ENCODE measurements at regions not wholly inside any gene's neighbourhood (a gene's known extent, or its start where the extent isn't known, plus 50 kb on each side); places are given as distances from the start of the nearest gene placed in this dataset.
"Not testable (repeated sequence)": the region's sequence is repeated elsewhere in the genome, so short reads cannot be mapped to it uniquely, and the experiment has no call there.

DNA sequence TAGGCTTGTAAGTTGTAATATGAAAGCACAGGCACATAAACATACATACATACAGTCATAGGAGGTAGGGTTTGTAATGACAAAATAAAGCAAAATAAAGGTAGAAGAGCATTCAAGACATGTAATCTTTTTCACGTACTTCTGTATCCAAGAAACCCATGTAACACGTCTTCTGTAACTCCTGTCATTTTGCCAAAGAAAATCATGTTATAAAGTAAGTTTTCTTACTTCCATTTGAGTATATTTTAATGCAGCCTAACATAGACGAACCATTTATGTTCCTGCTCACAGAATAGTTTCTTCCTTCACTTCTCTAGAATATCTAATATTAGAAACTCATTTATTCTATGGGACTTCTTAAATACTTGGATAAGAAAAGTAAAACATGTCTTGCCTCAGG, 1884.0 kb upstream of the CELF4 start:
- H3K9me2 ChIP-seq (ENCODE audit: low read depth, low read length), result no peaks in the 10 kb centered on the region
- no peaks in the 10 kb centered on the region for H3K79me2 ChIP-seq (ENCODE audit: insufficient read depth, low read length)
- no peak overlapping the region for H3K27ac ChIP-seq (ENCODE audit: low read depth, low read length, poor library complexity, severe bottlenecking)
- H3K4me3 ChIP-seq (ENCODE audit: low read depth, low read length, poor library complexity, severe bottlenecking), result no peak overlapping the region
- no peak for TF ChIP-seq EZH2 (IDR thresholded peaks at IDR 0.05; ENCODE audit: borderline replicate concordance, low read length)
- TF ChIP-seq, protein P1, sequence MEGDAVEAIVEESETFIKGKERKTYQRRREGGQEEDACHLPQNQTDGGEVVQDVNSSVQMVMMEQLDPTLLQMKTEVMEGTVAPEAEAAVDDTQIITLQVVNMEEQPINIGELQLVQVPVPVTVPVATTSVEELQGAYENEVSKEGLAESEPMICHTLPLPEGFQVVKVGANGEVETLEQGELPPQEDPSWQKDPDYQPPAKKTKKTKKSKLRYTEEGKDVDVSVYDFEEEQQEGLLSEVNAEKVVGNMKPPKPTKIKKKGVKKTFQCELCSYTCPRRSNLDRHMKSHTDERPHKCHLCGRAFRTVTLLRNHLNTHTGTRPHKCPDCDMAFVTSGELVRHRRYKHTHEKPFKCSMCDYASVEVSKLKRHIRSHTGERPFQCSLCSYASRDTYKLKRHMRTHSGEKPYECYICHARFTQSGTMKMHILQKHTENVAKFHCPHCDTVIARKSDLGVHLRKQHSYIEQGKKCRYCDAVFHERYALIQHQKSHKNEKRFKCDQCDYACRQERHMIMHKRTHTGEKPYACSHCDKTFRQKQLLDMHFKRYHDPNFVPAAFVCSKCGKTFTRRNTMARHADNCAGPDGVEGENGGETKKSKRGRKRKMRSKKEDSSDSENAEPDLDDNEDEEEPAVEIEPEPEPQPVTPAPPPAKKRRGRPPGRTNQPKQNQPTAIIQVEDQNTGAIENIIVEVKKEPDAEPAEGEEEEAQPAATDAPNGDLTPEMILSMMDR (IDR thresholded peaks at IDR 0.05; ENCODE audit: low read length), result no peak
- H3K27me3 ChIP-seq (ENCODE audit: insufficient read depth, low read length), result no peaks in the 10 kb centered on the region
- H3K9me3 ChIP-seq (ENCODE audit: low read length), result no peaks in the 10 kb centered on the region
- no peak overlapping the region for H3K4me2 ChIP-seq (ENCODE audit: low read length)
- no peak overlapping the region for H3K9ac ChIP-seq (ENCODE audit: low read length)
- H3F3A ChIP-seq (ENCODE audit: insufficient read depth, low read length), result no peaks in the 10 kb centered on the region
- H2AFZ ChIP-seq (ENCODE audit: low read length), result no peak overlapping the region
- no peaks in the 10 kb centered on the region for H3K36me3 ChIP-seq (ENCODE audit: insufficient read depth, low read length)
- H3K4me1 ChIP-seq (ENCODE audit: insufficient read depth, low read length, severe bottlenecking), result no peaks in the 10 kb centered on the region
- H4K20me1 ChIP-seq (ENCODE audit: insufficient read depth, low read length), result no peaks in the 10 kb centered on the region

DNA sequence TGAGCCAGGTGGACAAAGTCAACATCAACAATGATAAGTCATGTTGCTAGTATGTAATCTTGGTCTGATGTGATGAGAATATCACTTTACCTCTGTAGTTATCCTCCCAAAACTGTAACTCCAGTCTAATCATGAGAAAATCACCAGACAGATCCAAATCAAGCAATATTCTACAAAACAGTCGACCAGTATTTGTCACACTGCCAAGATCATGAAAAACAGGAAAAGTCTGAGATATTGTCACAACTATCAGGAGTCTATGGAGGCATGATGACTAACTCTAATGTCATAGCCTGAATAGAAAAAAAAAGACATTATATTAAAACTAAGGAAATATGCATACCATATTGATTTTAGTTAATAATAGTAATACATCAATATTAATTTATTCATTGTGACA, 1883.3 kb upstream of the CELF4 start:
- Histone ChIP-seq H3K27ac (ENCODE audit: low read depth, low read length, poor library complexity, severe bottlenecking) (no peak overlapping the region), H3K79me2 (ENCODE audit: insufficient read depth, low read length) (no peaks in the 10 kb centered on the region), H3F3A (ENCODE audit: insufficient read depth, low read length) (no peaks in the 10 kb centered on the region), H3K4me1 (ENCODE audit: insufficient read depth, low read length, severe bottlenecking) (no peaks in the 10 kb centered on the region), H3K4me2 (ENCODE audit: low read length) (no peak overlapping the region), H3K36me3 (ENCODE audit: insufficient read depth, low read length) (no peaks in the 10 kb centered on the region), H3K4me3 (ENCODE audit: low read depth, low read length, poor library complexity, severe bottlenecking) (no peak overlapping the region), H4K20me1 (ENCODE audit: insufficient read depth, low read length) (no peaks in the 10 kb centered on the region), H3K9ac (ENCODE audit: low read length) (no peak overlapping the region), H3K9me3 (ENCODE audit: low read length) (no peaks in the 10 kb centered on the region), H3K9me2 (ENCODE audit: low read depth, low read length) (no peaks in the 10 kb centered on the region), H3K27me3 (ENCODE audit: insufficient read depth, low read length) (no peaks in the 10 kb centered on the region), H2AFZ (ENCODE audit: low read length) (no peak overlapping the region)
- TF ChIP-seq, protein P1 (IDR thresholded peaks at IDR 0.05; ENCODE audit: low read length), result no peak
- no peak for TF ChIP-seq EZH2 (IDR thresholded peaks at IDR 0.05; ENCODE audit: borderline replicate concordance, low read length)

DNA sequence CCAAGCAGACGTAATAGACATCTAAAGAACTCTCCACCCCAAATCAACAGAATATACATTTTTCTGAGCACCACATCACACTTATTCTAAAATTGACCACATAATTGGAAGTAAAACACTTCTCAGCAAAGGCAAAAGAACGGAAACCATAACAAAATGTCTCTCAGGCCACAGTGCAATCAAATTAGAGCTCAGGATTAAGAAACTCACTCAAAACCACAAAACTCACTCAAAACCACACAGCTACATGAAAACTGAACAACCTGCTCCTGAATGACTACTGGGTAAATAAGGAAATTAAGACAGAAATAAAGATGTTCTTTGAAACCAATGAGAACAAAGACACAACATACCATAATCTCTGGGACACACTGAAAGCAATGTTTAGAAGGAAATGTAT, 1879.4 kb upstream of the CELF4 start:
- H3K27ac ChIP-seq (ENCODE audit: low read depth, low read length, poor library complexity, severe bottlenecking); H3K36me3 ChIP-seq (ENCODE audit: insufficient read depth, low read length); H3K9me2 ChIP-seq (ENCODE audit: low read depth, low read length); H3K4me2 ChIP-seq (ENCODE audit: low read length); H2AFZ ChIP-seq (ENCODE audit: low read length); H3K9ac ChIP-seq (ENCODE audit: low read length); H3K4me1 ChIP-seq (ENCODE audit: insufficient read depth, low read length, severe bottlenecking); H3K79me2 ChIP-seq (ENCODE audit: insufficient read depth, low read length); H3K4me3 ChIP-seq (ENCODE audit: low read depth, low read length, poor library complexity, severe bottlenecking); H4K20me1 ChIP-seq (ENCODE audit: insufficient read depth, low read length); H3K27me3 ChIP-seq (ENCODE audit: insufficient read depth, low read length); H3F3A ChIP-seq (ENCODE audit: insufficient read depth, low read length); H3K9me3 ChIP-seq (ENCODE audit: low read length): not testable (repeated sequence)

DNA sequence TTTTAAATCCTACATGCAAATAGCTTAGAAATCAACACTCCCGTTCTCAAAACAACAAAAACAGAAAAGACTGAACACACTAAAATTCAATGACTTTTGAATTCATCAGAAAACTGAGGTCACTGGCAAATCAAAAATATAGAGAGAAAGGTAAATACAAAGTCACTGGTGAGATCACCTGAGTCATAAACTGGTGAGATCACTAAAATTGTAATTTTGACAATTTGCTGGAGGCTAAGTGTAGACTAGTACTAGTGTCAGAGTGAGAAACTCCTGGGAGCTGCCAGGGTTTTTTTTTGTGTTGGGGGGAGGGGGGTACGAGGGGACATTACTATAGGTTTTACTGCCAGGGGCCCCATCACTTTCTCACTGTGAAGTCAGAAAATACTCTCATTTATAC, 1876.0 kb upstream of the CELF4 start:
- Histone ChIP-seq H3F3A (ENCODE audit: insufficient read depth, low read length) (no peaks in the 10 kb centered on the region), H2AFZ (ENCODE audit: low read length) (no peak overlapping the region), H3K27me3 (ENCODE audit: insufficient read depth, low read length) (no peaks in the 10 kb centered on the region), H3K4me2 (ENCODE audit: low read length) (no peak overlapping the region), H3K4me1 (ENCODE audit: insufficient read depth, low read length, severe bottlenecking) (no peaks in the 10 kb centered on the region), H3K27ac (ENCODE audit: low read depth, low read length, poor library complexity, severe bottlenecking) (no peak overlapping the region), H3K4me3 (ENCODE audit: low read depth, low read length, poor library complexity, severe bottlenecking) (no peak overlapping the region), H4K20me1 (ENCODE audit: insufficient read depth, low read length) (no peaks in the 10 kb centered on the region), H3K79me2 (ENCODE audit: insufficient read depth, low read length) (no peaks in the 10 kb centered on the region), H3K36me3 (ENCODE audit: insufficient read depth, low read length) (no peaks in the 10 kb centered on the region), H3K9me2 (ENCODE audit: low read depth, low read length) (no peaks in the 10 kb centered on the region), H3K9ac (ENCODE audit: low read length) (no peak overlapping the region), H3K9me3 (ENCODE audit: low read length) (no peaks in the 10 kb centered on the region)
- TF ChIP-seq EZH2 (IDR thresholded peaks at IDR 0.05; ENCODE audit: borderline replicate concordance, low read length), result no peak
- TF ChIP-seq, protein P1 (IDR thresholded peaks at IDR 0.05; ENCODE audit: low read length), result no peak
